Colonic mucosa (tissue), 4 donors: ENCODE measurements at regions not wholly inside any gene's neighbourhood (a gene's known extent, or its start where the extent isn't known, plus 50 kb on each side); places are given as distances from the start of the nearest gene placed in this dataset.

Source experiments
- DNase-seq: peaks from one replicate; pipeline ENCODE4 v3.0.0-alpha.2; 2020
- H3K27ac ChIP-seq: fragments of 200-600 bp; one replicate; pipeline ENCODE4 v1.8.0; 2021
- H3K27me3 ChIP-seq: fragments of 200-600 bp; one replicate; pipeline ENCODE4 v1.8.0; 2021
- H3K36me3 ChIP-seq: fragments of 200-600 bp; one replicate; pipeline ENCODE4 v1.8.0; 2021
- H3K4me1 ChIP-seq: fragments of 200-600 bp; one replicate; pipeline ENCODE4 v1.8.0; 2021; ENCODE audit warnings: mild to moderate bottlenecking
- H3K4me3 ChIP-seq: fragments of 200-600 bp; one replicate; pipeline ENCODE4 v1.8.0; 2021
- H3K9ac ChIP-seq, 2 donors: one replicate each; pipeline ENCODE4 v1.7.0; 2013; ENCODE audit warnings: control low read depth in 2 of 2, low read depth in 2 of 2, low read length in 2 of 2
- H3K9me3 ChIP-seq: fragments of 200-600 bp; one replicate; pipeline ENCODE4 v1.8.0; 2021
- CTCF ChIP-seq: fragments of 200-600 bp; IDR thresholded peaks from one replicate; pipeline ENCODE4 v1.8.0; 2022; ENCODE audit warnings: antibody characterized with exemption, mild to moderate bottlenecking
- intact Hi-C: fragments of 100-400 bp; cut with DNase I; formaldehyde crosslinking; loops from one replicate; pipeline ENCODE4 v1.14.1; 2022
- donor health status: healthy.
- donor health status: DM: no; HTN: no; CAD: no.
- donor health status: DM: no; HTN: no; CAD: no.

DNA sequence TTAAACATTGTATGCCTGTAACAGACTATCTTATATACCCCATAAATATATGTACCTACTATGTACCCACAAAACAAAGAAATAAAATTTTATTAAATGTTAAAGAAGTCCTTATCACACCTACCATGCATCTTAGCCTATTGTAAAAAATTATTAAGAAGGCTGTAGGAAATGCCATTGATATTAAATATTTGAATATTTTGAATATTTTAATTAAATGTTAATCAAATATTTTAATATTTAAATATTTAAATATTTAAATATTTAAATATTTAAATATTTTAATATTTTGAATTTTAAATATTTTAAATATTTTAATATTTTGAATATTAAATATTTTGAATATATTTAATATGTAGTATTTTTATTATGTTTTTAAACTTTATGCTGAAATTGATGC lies 331.5 kb upstream of the ATP10B start:
- H3K4me1 ChIP-seq, result no peaks in the 10 kb centered on the region
- H3K27ac ChIP-seq, result no peak overlapping the region
- no peaks in the 10 kb centered on the region for H3K9me3 ChIP-seq
- intact Hi-C loops, result no loop called here
- H3K4me3 ChIP-seq, result no peak overlapping the region
- TF ChIP-seq CTCF, result no peak
- DNase-seq, result no peak
- H3K9ac ChIP-seq, result no peak overlapping the region
- no peaks in the 10 kb centered on the region for H3K27me3 ChIP-seq
- H3K36me3 ChIP-seq, result no peaks in the 10 kb centered on the region

- H3K4me1 ChIP-seq, result no peaks in the 10 kb centered on the region
- H3K4me3 ChIP-seq, result no peak overlapping the region
- intact Hi-C loops, result no loop called here
- no peak overlapping the region for H3K27ac ChIP-seq
- H3K27me3 ChIP-seq, result no peaks in the 10 kb centered on the region
- no peaks in the 10 kb centered on the region for H3K36me3 ChIP-seq
- H3K9ac ChIP-seq, result no peak overlapping the region
- H3K9me3 ChIP-seq, result no peaks in the 10 kb centered on the region
- TF ChIP-seq CTCF, result no peak
- DNase-seq, result no peak
These were observed 324.2 kb upstream of the ATP10B start for GRCh38 chr5:161176221-161176620.

- Histone ChIP-seq H3K27ac (no peak overlapping the region), H3K4me1 (no peaks in the 10 kb centered on the region), H3K4me3 (no peak overlapping the region), H3K9ac (no peak overlapping the region), H3K36me3 (no peaks in the 10 kb centered on the region), H3K27me3 (no peaks in the 10 kb centered on the region), H3K9me3 (no peaks in the 10 kb centered on the region)
- intact Hi-C loops, result no loop called here
- no peak for TF ChIP-seq CTCF
- DNase-seq, result no peak
These were observed 317.8 kb upstream of the ATP10B start for GRCh38 chr5:161169776-161170175.

- H3K36me3 ChIP-seq, result no peaks in the 10 kb centered on the region
- no peak overlapping the region for H3K27ac ChIP-seq
- H3K4me1 ChIP-seq, result no peaks in the 10 kb centered on the region
- intact Hi-C loops, result no loop called here
- no peaks in the 10 kb centered on the region for H3K27me3 ChIP-seq
- no peak overlapping the region for H3K4me3 ChIP-seq
- DNase-seq, result no peak
- no peaks in the 10 kb centered on the region for H3K9me3 ChIP-seq
- H3K9ac ChIP-seq, result no peak overlapping the region
- TF ChIP-seq CTCF, result no peak
These were observed 315.2 kb upstream of the ATP10B start for GRCh38 chr5:161167016-161167767.

DNA sequence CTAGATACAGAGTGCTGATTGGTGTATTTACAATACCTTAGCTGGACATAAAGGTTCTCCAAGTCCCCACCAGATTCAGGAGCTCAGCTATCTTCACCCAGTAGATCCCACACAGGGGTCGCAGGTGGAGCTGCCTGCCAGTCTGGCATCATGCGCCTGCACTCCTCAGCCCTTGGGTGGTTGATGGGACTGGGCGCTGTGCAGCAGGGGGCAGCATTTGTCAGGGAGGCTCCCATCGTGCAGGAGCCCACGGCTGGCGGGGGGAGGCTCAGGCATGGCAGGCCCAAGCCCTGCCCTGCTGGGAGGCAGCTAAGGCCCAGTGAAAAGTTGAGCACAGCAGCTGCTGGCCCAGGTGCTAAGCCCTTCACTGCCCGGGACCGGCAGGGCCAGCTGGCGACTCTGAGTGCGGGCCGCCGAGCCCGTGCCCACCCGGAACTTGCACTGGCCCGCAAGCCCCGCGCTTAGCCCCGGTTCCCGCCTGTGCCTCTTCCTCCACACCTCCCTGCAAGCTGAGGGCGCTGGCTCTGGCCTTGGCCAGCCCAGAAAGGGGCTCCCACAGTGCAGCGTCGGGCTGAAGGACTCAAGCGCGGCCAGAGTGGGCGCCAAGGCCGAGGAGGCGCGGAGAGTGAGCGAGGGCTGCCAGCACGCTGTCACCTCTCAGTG lies 314.1 kb upstream of the ATP10B start:
- H3K27ac ChIP-seq, result no peak overlapping the region
- no peaks in the 10 kb centered on the region for H3K27me3 ChIP-seq
- H3K36me3 ChIP-seq, result no peaks in the 10 kb centered on the region
- DNase-seq, result no peak
- no peak overlapping the region for H3K9ac ChIP-seq
- intact Hi-C loops, result no loop called here
- H3K4me3 ChIP-seq, result no peak overlapping the region
- no peaks in the 10 kb centered on the region for H3K9me3 ChIP-seq
- H3K4me1 ChIP-seq, result no peaks in the 10 kb centered on the region
- TF ChIP-seq CTCF, result no peak
